Thyroid gland (tissue), 4 donors: ENCODE measurements at regions not wholly inside any gene's neighbourhood (a gene's known extent, or its start where the extent isn't known, plus 50 kb on each side); places are given as distances from the start of the nearest gene placed in this dataset.

ENCODE experiments used
- CTCF ChIP-seq, 6 experiments: fragments of 200-600 bp in 3 of 6; fragments of 450-650 bp in 3 of 6; sonication (generic) in 3 of 6; IDR thresholded peaks; one replicate each; pipeline ENCODE4 v1.5.1; 2016 to 2019; ENCODE audit warnings: antibody characterized with exemption in 6 of 6, mild to moderate bottlenecking in 2 of 6, inconsistent platforms in 1 of 6, moderate library complexity in 1 of 6
- POLR2A ChIP-seq, 2 donors: fragments of 450-650 bp; IDR thresholded peaks; one replicate each; pipeline ENCODE4 v1.6.1; 2017; ENCODE audit warnings: antibody characterized with exemption in 2 of 2, mild to moderate bottlenecking in 2 of 2, moderate library complexity in 1 of 2

- TF ChIP-seq CTCF (IDR thresholded peaks at IDR 0.05) = no peak
- TF ChIP-seq POLR2A (IDR thresholded peaks at IDR 0.05) = no peak
These were observed 94.5 kb upstream of the F13A1 start for GRCh38 chr6:6414931-6415330.
